Upper lobe of left lung (tissue), 6 donors: ENCODE measurements at regions not wholly inside any gene's neighbourhood (a gene's known extent, or its start where the extent isn't known, plus 50 kb on each side); places are given as distances from the start of the nearest gene placed in this dataset.

Experiments
- ATAC-seq, 2 donors: fragments of 200-7000 bp; cut with Tn5 transposase; one replicate each; pipeline ENCODE4 v1.9.1; 2022; ENCODE audit warnings: mild to moderate bottlenecking in 2 of 2, moderate library complexity in 2 of 2; ENCODE audit not compliant: low FRiP score in 2 of 2
- DNase-seq, 2 donors: peaks; one replicate each; pipeline ENCODE4 v3.0.0-alpha.2; 2019 to 2020
- H3K27ac ChIP-seq, 4 donors: fragments of 200-600 bp; sonication (generic); one replicate each; pipeline ENCODE4 v1.5.1; 2016 to 2019
- H3K27me3 ChIP-seq, 4 donors: fragments of 200-600 bp; sonication (generic); one replicate each; pipeline ENCODE4 v1.5.1; 2017 to 2019
- H3K36me3 ChIP-seq, 4 donors: fragments of 200-600 bp; sonication (generic); one replicate each; pipeline ENCODE4 v1.5.1; 2016 to 2019
- H3K4me1 ChIP-seq, 4 donors: fragments of 200-600 bp; sonication (generic); one replicate each; pipeline ENCODE4 v1.5.1; 2018 to 2019
- H3K4me3 ChIP-seq, 4 donors: fragments of 200-600 bp; sonication (generic); one replicate each; pipeline ENCODE4 v1.5.1; 2017 to 2019; ENCODE audit warnings: mild to moderate bottlenecking in 2 of 4, moderate library complexity in 1 of 4
- H3K9me3 ChIP-seq, 4 donors: fragments of 200-600 bp; sonication (generic); one replicate each; pipeline ENCODE4 v1.5.1; 2018 to 2019
- EP300 ChIP-seq, 4 donors: sonication (generic); formaldehyde crosslinking; IDR thresholded peaks; one replicate each; pipeline ENCODE4 v1.5.1; 2017; ENCODE audit warnings: antibody characterized with exemption in 4 of 4, control low read depth in 2 of 4
- POLR2A ChIP-seq, 4 donors: fragments of 450-650 bp; IDR thresholded peaks; one replicate each; pipeline ENCODE4 v1.5.1; 2016 to 2017; ENCODE audit warnings: antibody characterized with exemption in 4 of 4, mild to moderate bottlenecking in 2 of 4
- POLR2AphosphoS5 ChIP-seq, 2 donors: sonication (generic); formaldehyde crosslinking; IDR thresholded peaks; one replicate each; pipeline ENCODE4 v1.5.1; 2017; ENCODE audit warnings: antibody characterized with exemption in 2 of 2
- WGBS, 2 donors: methylation state at CpG; one replicate each; pipeline ENCODE4 v1.1.5; 2017 to 2018; 5-methylcytosine and 5-hydroxymethylcytosine counted together
- TF ChIP-seq, protein P1 (sequence below), 6 experiments: fragments of 450-650 bp in 4 of 6; fragments of 200-600 bp in 2 of 6; sonication (generic) in 2 of 6; IDR thresholded peaks; one replicate each; pipeline ENCODE4 v1.5.1; 2016 to 2019; ENCODE audit warnings: antibody characterized with exemption in 6 of 6
- donor health status: DM: no; HTN: no; CAD: no; lungs with moderate emphysema.
- donor health status: DM: no; HTN: yes; CAD: no; lungs with severe emphysema.

DNA sequence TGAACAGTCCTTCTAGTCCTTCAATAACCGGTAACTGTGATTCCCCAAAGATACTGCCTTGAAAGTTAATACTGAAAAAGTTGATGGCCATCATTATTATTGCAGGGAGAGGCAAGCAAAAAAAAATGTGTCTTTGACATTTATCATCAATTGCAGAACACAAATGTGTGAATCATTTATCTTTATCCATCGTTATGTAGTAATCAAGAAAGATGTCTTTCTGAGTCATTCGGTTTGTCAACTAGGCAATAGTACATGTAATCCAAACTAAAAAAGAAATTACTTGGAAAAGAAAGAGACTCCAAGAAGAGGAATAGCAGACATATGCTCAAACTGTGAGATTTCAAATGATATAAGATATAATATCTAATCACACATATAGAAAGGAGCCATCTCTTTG, 473.0 kb downstream of the CETN3 start:
- DNase-seq (no peak), ATAC-seq (no peak)
- Histone ChIP-seq H3K4me1 (no peaks in the 10 kb centered on the region), H3K27ac (no peak overlapping the region), H3K27me3 (no peaks in the 10 kb centered on the region), H3K36me3 (no peaks in the 10 kb centered on the region), H3K4me3 (no peak overlapping the region), H3K9me3 (no peaks in the 10 kb centered on the region)
- TF ChIP-seq POLR2AphosphoS5 (IDR thresholded peaks at IDR 0.05) = no peak
- TF ChIP-seq, protein P1, sequence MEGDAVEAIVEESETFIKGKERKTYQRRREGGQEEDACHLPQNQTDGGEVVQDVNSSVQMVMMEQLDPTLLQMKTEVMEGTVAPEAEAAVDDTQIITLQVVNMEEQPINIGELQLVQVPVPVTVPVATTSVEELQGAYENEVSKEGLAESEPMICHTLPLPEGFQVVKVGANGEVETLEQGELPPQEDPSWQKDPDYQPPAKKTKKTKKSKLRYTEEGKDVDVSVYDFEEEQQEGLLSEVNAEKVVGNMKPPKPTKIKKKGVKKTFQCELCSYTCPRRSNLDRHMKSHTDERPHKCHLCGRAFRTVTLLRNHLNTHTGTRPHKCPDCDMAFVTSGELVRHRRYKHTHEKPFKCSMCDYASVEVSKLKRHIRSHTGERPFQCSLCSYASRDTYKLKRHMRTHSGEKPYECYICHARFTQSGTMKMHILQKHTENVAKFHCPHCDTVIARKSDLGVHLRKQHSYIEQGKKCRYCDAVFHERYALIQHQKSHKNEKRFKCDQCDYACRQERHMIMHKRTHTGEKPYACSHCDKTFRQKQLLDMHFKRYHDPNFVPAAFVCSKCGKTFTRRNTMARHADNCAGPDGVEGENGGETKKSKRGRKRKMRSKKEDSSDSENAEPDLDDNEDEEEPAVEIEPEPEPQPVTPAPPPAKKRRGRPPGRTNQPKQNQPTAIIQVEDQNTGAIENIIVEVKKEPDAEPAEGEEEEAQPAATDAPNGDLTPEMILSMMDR (IDR thresholded peaks at IDR 0.05) = no peak
- no peak for TF ChIP-seq POLR2A (IDR thresholded peaks at IDR 0.05)
- no peak for TF ChIP-seq EP300 (IDR thresholded peaks at IDR 0.05)
- WGBS, 2 donors = 93 to 97% methylated on average over 3 of the region's 3 CpGs

DNA sequence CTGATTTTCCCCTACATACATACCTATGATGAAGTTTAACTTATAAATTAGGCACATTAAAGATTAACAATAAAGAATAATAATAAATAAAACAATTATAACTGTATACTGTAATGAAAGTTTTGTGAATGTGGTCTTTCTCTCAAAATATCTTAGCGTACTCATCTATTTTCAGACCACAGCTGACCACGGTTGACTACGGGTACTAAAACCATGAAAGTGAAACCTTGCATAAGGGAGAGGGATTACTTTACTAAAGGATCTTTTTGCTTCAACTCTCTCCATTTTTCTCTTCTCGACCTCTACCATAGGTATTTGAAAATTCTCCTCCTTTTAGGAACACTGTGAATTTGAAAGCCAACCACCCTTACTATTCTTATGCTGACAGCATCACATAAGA, 475.5 kb downstream of the CETN3 start:
- no peak for ATAC-seq

DNA sequence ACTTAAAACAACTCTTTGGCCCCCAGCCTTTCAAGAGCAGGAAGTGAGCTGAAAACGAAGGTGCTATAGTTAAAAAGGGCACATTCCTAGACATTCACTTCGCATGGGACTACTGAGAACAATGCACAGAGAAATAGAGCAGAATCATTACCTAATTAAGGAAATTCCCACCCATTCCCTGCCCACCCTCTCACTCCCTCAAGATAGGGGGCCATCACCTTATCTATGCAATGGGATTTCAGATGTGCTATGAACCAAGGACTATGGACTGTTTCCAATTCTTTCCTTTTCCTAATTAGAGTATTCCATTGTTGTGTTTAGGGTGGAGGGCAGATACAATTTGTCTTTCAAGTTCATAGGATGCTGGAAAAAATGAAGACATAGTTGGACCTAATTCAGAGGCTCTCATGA, 476.8 kb downstream of the CETN3 start:
- Histone ChIP-seq H3K4me1 (no peaks in the 10 kb centered on the region), H3K27me3 (no peaks in the 10 kb centered on the region), H3K36me3 (no peaks in the 10 kb centered on the region), H3K9me3 (no peaks in the 10 kb centered on the region), H3K4me3 (no peak overlapping the region), H3K27ac (no peak overlapping the region)
- DNase-seq (no peak), ATAC-seq (no peak)
- no peak for TF ChIP-seq POLR2A (IDR thresholded peaks at IDR 0.05)
- TF ChIP-seq, protein P1 (IDR thresholded peaks at IDR 0.05) = no peak
- TF ChIP-seq EP300 (IDR thresholded peaks at IDR 0.05) = no peak
- TF ChIP-seq POLR2AphosphoS5 (IDR thresholded peaks at IDR 0.05) = no peak
- WGBS, 2 donors = 26 to 44% methylated on average over 2 of the region's 2 CpGs

More for the DNA sequence above, 475.5 kb downstream of the CETN3 start:
- no peak overlapping the region for H3K4me3 ChIP-seq
- H3K9me3 ChIP-seq = no peaks in the 10 kb centered on the region
- TF ChIP-seq POLR2AphosphoS5 (IDR thresholded peaks at IDR 0.05) = no peak
- 82 to 86% methylated on average over 4 of the region's 4 CpGs for WGBS, 2 donors
- no peak for DNase-seq
- no peak overlapping the region for H3K27ac ChIP-seq
- no peaks in the 10 kb centered on the region for H3K27me3 ChIP-seq
- no peaks in the 10 kb centered on the region for H3K4me1 ChIP-seq
- H3K36me3 ChIP-seq = no peaks in the 10 kb centered on the region

DNA sequence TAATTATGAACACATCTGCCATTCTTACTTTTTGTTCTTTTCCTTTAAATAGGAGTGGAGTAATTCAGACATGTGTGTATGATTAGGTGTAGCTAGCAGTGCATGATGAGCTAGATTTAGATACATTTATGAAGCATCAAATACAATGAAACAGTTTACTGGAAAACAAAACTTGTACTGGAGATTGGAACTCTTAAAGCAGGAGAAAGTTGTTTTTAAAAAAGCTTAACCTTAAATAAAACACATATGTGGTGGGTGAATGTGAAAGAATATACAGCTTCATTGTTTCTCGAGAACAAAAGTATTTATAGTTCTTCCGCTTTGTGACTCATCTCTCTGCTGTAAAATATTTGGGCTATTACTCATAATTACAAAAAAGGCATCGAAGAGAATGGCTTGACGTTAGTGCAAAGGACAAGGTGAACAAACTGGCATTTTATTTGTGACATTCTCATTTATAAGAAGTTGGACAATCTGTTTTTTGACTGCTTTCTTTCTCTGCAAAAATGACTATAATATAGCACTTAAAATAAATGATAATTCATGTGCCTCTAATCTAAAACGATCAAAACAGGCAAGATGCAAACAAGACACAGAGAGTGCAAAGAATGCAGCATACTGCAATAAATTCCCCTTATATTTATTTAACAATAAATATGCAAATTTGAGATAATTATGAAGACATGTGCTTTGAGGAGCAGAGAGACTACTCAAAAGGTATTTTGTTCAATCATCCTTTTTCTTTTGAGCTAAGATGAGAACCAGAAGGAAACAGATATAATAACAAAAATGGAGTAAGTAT, 478.8 kb downstream of the CETN3 start:
- no peaks in the 10 kb centered on the region for H3K27me3 ChIP-seq
- 53 to 61% methylated on average over 5 of the region's 5 CpGs for WGBS, 2 donors
- no peak overlapping the region for H3K4me3 ChIP-seq
- no peaks in the 10 kb centered on the region for H3K4me1 ChIP-seq
- TF ChIP-seq POLR2AphosphoS5 (IDR thresholded peaks at IDR 0.05) (no peak), EP300 (IDR thresholded peaks at IDR 0.05) (no peak), POLR2A (IDR thresholded peaks at IDR 0.05) (no peak)
- TF ChIP-seq, protein P1 (IDR thresholded peaks at IDR 0.05) = no peak
- no peaks in the 10 kb centered on the region for H3K36me3 ChIP-seq
- H3K9me3 ChIP-seq = no peaks in the 10 kb centered on the region
- H3K27ac ChIP-seq = no peak overlapping the region
- DNase-seq (no peak), ATAC-seq (no peak)

DNA sequence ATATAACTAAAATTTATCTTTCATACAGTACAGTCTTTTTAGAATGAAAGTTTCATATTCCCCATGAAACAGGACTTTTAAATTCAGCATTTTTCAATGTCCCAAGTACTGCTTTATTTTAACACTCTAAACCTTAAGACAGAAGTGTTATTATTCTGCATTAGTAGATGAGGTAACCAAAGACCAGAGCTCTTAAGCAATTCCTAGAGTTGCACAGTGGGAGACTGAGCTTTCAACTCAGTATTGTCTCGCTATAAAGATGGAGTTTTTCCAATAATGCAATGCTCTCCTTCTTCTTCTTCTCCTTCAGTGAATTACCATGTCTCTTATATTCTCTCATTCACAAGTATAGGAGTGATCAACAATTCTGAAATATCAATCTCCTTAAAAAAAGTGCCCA, 479.7 kb downstream of the CETN3 start:
- no peak for TF ChIP-seq POLR2AphosphoS5 (IDR thresholded peaks at IDR 0.05)

GRCh38 chr5:89929173-89929572, 480.4 kb downstream of the CETN3 start:
- TF ChIP-seq EP300 (IDR thresholded peaks at IDR 0.05) = no peak
- no peak for TF ChIP-seq POLR2AphosphoS5 (IDR thresholded peaks at IDR 0.05)
- TF ChIP-seq, protein P1 (IDR thresholded peaks at IDR 0.05) = no peak
- TF ChIP-seq POLR2A (IDR thresholded peaks at IDR 0.05) = no peak

More for the DNA sequence above, 479.7 kb downstream of the CETN3 start:
- H3K27me3 ChIP-seq = no peaks in the 10 kb centered on the region
- H3K4me3 ChIP-seq = no peak overlapping the region
- no peak overlapping the region for H3K27ac ChIP-seq
- DNase-seq = no peak
- WGBS, 2 donors = 79 to 92% methylated on average over 1 of the region's 1 CpG
- H3K9me3 ChIP-seq = no peaks in the 10 kb centered on the region
- H3K4me1 ChIP-seq = no peaks in the 10 kb centered on the region
- no peaks in the 10 kb centered on the region for H3K36me3 ChIP-seq
- ATAC-seq = no peak

More at GRCh38 chr5:89929173-89929572, 480.4 kb downstream of the CETN3 start:
- H3K27me3 ChIP-seq = no peaks in the 10 kb centered on the region
- DNase-seq (no peak), ATAC-seq (no peak)
- 68 to 78% methylated on average over 2 of the region's 2 CpGs for WGBS, 2 donors
- no peaks in the 10 kb centered on the region for H3K4me1 ChIP-seq
- no peak overlapping the region for H3K4me3 ChIP-seq
- no peaks in the 10 kb centered on the region for H3K36me3 ChIP-seq
- H3K27ac ChIP-seq = no peak overlapping the region
- H3K9me3 ChIP-seq = no peaks in the 10 kb centered on the region
